ENCODE measurements at regions not wholly inside any gene's neighbourhood (a gene's known extent, or its start where the extent isn't known, plus 50 kb on each side); places are given as distances from the start of the nearest gene placed in this dataset.
"Not testable (repeated sequence)": the region's sequence is repeated elsewhere in the genome, so short reads cannot be mapped to it uniquely, and the experiment has no call there.

GRCh38 chr10:2214805-2215204 lies 477.5 kb upstream of the ADARB2 start:
- DNase-seq = no peak

GRCh38 chr10:2214092-2214491 lies 476.8 kb upstream of the ADARB2 start:
- no peak for DNase-seq

DNA sequence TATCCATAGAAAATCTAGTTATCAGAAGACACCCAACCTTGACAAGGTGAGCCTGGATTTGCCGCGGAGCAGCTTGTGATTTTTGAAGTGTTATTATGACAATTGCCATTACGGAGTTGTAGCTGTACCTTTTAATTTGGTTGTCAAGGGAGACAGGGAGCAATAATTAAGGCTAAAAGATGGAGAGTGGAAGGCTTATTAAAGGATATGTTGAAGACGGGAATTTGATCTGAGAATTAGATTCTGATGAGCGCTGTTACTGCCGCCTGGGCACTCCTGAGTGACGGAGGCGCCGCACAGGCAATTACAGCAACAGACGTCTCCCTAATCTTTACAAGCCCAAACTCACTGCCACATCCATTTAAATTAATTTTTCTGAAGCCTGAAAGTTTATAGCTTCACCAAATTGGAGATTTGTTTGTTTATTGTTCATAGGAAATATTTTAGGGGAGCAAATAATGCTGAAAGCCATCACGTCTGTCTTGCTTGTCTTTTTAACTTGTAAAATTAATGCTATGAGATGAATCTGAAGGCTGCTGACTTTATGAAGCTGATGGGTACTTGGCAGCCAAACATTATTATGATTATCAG lies 475.0 kb upstream of the ADARB2 start:
- DNase-seq = no peak

GRCh38 chr10:2210088-2210487 lies 472.8 kb upstream of the ADARB2 start:
- no peak for DNase-seq

- no peak for DNase-seq
These were observed 470.8 kb upstream of the ADARB2 start for GRCh38 chr10:2208106-2208505.

- DNase-seq = no peak
These were observed 470.1 kb upstream of the ADARB2 start for GRCh38 chr10:2207246-2207922.

DNA sequence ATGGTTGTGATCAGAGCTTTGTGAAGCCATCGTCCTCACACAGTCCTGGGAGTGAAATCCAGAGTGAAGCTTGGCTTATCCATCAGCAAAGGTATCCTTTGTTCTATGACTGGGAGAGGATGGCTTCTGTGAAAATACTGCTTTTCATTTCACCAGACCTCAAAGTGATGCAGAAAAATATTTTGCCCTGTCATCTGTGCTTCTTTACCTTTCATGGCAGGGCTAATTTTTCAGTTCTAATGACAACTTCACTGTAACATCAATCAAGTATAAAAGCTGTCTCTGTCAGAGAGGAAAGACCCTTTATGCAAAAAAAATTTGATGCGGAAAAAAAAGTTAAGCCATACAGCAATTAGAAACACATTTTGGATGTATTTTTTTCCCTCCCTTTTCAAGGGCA lies 468.1 kb upstream of the ADARB2 start:
- DNase-seq = no peak

GRCh38 chr10:2202401-2202800 lies 465.1 kb upstream of the ADARB2 start:
- no peak for DNase-seq

DNA sequence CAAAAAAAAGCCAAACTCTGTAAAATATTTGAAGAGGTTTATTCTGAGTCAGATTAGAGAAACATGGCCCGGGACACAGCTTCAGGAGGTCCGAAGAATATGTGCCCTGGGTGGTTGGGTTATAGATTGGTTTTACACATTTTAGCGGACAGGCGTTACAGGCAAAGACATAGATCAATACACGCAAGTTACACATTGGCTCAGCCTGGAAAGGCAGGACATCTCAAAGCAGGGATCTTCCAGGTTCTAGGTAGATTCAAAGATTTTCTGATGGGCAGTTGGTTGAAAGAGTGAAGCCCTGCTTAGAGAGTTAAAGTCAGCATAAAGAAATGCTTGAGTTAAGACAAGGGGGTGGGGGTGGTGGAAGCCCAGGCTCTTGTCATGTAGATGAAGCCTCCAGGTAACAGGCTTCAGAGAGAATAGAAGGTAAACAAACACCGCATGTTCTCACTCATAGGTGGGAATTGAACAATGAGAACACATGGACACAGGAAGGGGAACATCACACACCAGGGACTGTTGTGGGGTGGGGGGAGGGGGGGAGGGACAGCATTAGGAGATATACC lies 464.3 kb upstream of the ADARB2 start:
- DNase-seq = no peak

DNA sequence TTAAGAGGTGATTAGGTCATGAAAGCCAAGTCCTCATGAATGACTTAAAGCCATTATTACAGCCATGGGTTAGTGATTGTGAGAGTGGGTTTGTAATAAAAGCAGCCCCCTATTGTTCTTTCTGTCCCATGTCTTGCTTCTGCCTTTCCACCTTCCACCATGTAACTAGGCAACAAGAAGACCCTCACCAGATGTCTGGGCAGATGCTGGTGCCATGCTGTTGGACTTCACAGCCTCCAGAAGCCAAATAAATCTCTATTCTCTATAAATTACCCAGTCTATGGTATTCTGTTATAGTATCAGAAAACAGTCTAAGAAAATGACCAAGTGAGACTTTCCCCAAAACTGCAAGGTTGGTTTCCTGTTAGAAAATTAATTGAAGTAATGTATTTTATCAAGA lies 460.3 kb upstream of the ADARB2 start:
- no peak for DNase-seq

- DNase-seq = no peak
These were observed 458.9 kb upstream of the ADARB2 start for GRCh38 chr10:2196272-2196671.

DNA sequence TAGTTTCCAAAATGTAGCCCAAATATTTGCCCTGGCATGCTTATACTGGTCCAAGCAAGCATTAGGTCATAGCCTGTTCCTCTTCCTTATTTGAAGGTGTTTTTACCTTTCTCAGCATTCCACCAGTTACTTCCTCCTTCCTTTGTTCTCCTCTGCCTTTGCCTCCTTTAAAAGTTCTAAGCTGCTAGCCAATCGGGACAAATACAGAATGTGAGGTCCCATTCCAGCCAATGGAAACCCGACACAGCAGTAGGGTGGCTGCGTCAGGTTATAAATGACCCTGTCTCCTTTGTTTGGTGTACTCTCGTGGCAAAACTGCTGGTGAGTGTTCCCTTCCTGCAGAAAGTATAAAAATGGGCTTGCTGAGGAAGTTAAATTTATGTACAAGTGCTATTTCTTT lies 452.0 kb upstream of the ADARB2 start:
- not testable (repeated sequence) for DNase-seq

GRCh38 chr10:2188371-2188770 lies 451.0 kb upstream of the ADARB2 start:
- no peak for DNase-seq

DNA sequence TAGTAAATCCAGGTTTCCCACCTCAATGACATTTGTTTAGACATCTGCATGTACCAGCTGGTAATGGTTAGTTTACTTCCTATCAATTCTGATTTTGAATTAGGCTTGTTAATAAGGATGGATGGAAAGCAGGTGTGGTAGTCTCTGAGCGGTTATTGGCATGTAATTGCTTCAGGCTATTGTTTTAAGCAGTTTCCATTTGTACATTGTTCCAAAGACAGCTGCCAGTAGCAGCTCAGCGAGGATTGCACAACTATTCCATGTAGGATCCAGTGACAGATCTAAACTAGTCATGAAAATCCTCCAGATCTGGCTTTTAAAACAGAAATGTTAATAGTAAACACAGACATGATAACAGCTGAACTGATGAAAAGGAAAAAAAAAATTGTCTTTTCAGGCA lies 436.0 kb upstream of the ADARB2 start:
- DNase-seq = no peak

GRCh38 chr10:2165771-2166460 lies 428.6 kb upstream of the ADARB2 start:
- no peak for DNase-seq

GRCh38 chr10:2150288-2150687 lies 413.0 kb upstream of the ADARB2 start:
- DNase-seq = no peak

DNA sequence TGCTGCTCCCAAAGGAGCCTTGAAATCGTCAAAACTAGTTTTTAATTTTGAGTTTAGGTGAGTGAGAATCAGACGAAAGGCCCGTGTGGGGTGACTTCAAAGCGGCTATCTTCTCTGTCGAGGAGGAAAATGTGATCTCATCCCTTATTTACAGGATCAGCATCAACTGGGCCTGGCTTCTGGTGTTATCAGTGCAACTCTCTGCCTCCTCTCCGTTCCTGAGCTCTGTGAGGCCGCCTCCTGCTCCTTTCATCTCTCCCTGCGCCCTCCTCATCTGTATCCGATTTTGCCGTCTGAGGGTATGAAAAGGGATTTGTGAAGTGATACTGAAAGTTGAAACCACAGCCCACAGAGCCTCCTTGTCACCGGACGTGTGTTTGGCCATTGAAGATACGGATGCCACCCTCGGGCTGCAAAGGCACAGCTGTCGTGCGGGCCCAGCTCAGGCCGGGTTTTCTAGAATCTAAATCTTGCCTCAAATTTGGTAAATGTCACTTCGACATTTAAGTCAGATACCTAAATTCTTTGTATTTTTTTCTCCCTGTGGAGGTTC lies 408.7 kb upstream of the ADARB2 start:
- no peak for DNase-seq

DNA sequence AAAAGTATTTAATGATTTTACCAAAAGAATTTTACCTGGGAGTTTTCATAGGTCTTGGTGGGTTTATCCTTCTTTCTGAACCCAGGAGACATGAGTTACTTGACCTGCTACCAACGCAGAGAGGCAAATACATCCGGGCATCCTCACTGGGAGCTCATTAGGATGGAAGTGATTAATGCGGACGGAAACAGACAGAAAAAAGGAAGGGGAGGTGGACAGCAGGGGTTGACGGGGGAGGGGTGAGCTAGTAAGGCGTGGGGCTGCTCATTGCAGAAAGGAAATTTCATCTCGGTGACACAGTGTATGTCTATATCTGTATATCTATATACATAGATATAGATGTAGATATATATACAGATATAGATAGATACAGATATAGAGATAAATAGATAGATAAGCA lies 408.2 kb upstream of the ADARB2 start:
- no peak for DNase-seq

GRCh38 chr10:2144584-2144983 lies 407.3 kb upstream of the ADARB2 start:
- DNase-seq = no peak

GRCh38 chr10:2143213-2143835 lies 406.0 kb upstream of the ADARB2 start:
- DNase-seq = no peak

DNA sequence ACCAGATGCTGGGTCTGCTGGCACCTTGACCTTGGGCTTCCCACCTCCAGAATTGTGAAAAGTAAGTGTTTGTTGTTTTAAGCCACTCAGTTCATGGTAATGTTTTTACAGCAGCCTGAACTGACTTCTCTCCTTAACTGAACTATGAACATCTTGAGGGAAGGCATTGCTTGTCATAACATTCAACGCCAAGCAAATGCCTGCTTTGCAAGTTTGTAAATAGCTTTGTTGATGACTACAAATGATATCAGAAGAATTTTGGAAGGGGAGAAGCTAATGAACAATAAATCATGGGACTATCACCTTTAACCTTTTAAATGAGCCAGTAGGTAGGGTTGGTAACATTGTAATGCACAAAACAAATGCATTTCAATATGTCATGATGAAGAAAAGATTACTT lies 402.4 kb upstream of the ADARB2 start:
- no peak for DNase-seq

DNA sequence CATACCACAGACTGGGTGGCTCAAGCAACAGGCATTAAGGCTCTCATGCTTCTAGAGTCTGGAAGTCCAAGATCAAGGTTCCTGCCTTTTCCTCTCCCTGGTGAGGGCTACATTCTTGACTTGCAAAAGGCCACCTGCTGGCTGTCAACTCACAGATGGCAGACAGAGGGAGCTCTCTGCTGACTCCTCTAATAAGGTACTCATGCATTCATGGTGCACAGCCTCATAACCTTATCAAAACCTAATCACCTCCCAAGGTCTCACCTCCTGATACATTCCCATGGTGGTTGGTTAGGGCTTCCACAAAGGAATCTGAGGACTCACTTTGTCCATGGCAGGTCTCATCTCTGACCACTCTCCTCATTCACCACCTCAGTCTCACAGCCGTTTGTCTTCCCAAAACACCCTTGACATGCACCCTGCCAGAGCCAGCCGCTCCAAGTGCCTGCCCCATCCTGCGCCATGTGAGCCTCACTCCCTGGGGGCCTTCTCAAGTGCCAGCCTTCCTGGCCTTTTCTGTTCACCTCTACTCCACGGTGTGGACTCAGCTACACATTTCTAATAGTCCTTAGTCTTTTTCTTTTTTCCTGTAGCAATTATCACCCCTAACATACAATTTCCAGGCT lies 400.3 kb upstream of the ADARB2 start:
- DNase-seq = no peak
